ENCODE measurements at regions not wholly inside any gene's neighbourhood (a gene's known extent, or its start where the extent isn't known, plus 50 kb on each side); places are given as distances from the start of the nearest gene placed in this dataset.

DNA sequence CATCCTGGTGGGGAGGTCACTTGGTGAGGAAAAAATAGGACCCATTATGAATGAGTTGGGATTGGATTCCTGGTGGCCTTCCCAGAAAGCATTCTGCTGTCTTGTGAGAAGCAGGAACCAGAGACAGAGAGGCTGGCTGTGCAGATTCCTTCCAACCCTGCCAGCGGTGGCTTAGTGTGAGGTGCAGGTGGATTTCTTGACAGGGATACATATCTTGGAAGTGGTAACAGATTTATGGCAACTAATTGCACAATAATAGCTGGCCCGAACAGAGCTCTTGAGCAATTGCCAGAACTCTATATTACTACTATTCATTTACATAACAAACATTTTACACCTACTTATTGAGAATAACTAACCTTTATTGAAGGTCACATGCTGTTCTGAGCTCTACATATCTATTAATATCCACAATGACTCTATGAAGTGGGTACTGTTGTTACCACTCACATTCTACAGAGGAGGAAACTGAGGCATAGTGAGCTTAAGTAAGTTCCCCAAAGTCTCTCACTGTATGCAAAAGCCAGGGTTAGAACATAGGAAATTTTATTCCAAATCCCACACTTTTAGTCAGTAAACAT is 173.9 kb upstream of the SERP2 start:
- H3K27me3 ChIP-seq (ENCODE audit: control insufficient read depth, insufficient read depth, low read length), result no peaks in the 10 kb centered on the region
- H3K27ac ChIP-seq (ENCODE audit: insufficient read depth, low read length), result no peak overlapping the region
- no peaks in the 10 kb centered on the region for H3K9me3 ChIP-seq (ENCODE audit: control insufficient read depth, insufficient read depth, low read depth, low read length)
- TF ChIP-seq, protein P1, sequence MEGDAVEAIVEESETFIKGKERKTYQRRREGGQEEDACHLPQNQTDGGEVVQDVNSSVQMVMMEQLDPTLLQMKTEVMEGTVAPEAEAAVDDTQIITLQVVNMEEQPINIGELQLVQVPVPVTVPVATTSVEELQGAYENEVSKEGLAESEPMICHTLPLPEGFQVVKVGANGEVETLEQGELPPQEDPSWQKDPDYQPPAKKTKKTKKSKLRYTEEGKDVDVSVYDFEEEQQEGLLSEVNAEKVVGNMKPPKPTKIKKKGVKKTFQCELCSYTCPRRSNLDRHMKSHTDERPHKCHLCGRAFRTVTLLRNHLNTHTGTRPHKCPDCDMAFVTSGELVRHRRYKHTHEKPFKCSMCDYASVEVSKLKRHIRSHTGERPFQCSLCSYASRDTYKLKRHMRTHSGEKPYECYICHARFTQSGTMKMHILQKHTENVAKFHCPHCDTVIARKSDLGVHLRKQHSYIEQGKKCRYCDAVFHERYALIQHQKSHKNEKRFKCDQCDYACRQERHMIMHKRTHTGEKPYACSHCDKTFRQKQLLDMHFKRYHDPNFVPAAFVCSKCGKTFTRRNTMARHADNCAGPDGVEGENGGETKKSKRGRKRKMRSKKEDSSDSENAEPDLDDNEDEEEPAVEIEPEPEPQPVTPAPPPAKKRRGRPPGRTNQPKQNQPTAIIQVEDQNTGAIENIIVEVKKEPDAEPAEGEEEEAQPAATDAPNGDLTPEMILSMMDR (conservative IDR thresholded peaks at IDR 0.05 in 1 of 2, IDR thresholded peaks at IDR 0.05 in 1 of 2; ENCODE audit: low read depth in 1 of 2, low read length in 2 of 2), result no peak
- TF ChIP-seq EZH2 (IDR thresholded peaks at IDR 0.05; ENCODE audit: low read length, missing control alignments), result no peak
- no peak overlapping the region for H2AFZ ChIP-seq (ENCODE audit: low read length)
- no peaks in the 10 kb centered on the region for H3K79me2 ChIP-seq (ENCODE audit: control insufficient read depth, insufficient read depth, low read length)
- no peaks in the 10 kb centered on the region for H3K36me3 ChIP-seq (ENCODE audit: control insufficient read depth, insufficient read depth, low read length)
- no peaks in the 10 kb centered on the region for H3K4me1 ChIP-seq (ENCODE audit: control insufficient read depth, extremely low read depth, insufficient read depth, low read length)
- no peak overlapping the region for H3K4me3 ChIP-seq (replicated peaks in 1 of 4; ENCODE audit: control extremely low read depth in 1 of 4, insufficient read depth in 1 of 4, low read depth in 3 of 4, low read length in 4 of 4)
- H4K20me1 ChIP-seq (ENCODE audit: control insufficient read depth, extremely low read depth, insufficient read depth, low read length), result no peaks in the 10 kb centered on the region
- peak in 1 of 2 donors; percentile 66 for DNase-seq (ENCODE audit: low read depth in 2 of 2)
- H3K9ac ChIP-seq (ENCODE audit: insufficient read depth, low read length), result no peak overlapping the region
- no peak overlapping the region for H3K4me2 ChIP-seq (ENCODE audit: extremely low read depth, insufficient read depth, low read length)

GRCh38 chr13:44206434-44206833 is 167.2 kb upstream of the SERP2 start:
- no peaks in the 10 kb centered on the region for H3K79me2 ChIP-seq (ENCODE audit: control insufficient read depth, insufficient read depth, low read length)
- no peaks in the 10 kb centered on the region for H3K36me3 ChIP-seq (ENCODE audit: control insufficient read depth, insufficient read depth, low read length)
- H2AFZ ChIP-seq (ENCODE audit: low read length), result no peak overlapping the region
- no peak for TF ChIP-seq EZH2 (IDR thresholded peaks at IDR 0.05; ENCODE audit: low read length, missing control alignments)
- TF ChIP-seq, protein P1 (conservative IDR thresholded peaks at IDR 0.05 in 1 of 2, IDR thresholded peaks at IDR 0.05 in 1 of 2; ENCODE audit: low read depth in 1 of 2, low read length in 2 of 2), result no peak
- no peaks in the 10 kb centered on the region for H3K4me1 ChIP-seq (ENCODE audit: control insufficient read depth, extremely low read depth, insufficient read depth, low read length)
- DNase-seq (ENCODE audit: low read depth in 2 of 2), result no peak
- no peaks in the 10 kb centered on the region for H3K9me3 ChIP-seq (ENCODE audit: control insufficient read depth, insufficient read depth, low read depth, low read length)
- H3K4me2 ChIP-seq (ENCODE audit: extremely low read depth, insufficient read depth, low read length), result no peak overlapping the region
- H3K9ac ChIP-seq (ENCODE audit: insufficient read depth, low read length), result no peak overlapping the region
- H3K4me3 ChIP-seq (replicated peaks in 1 of 4; ENCODE audit: control extremely low read depth in 1 of 4, insufficient read depth in 1 of 4, low read depth in 3 of 4, low read length in 4 of 4), result no peak overlapping the region
- no peak overlapping the region for H3K27ac ChIP-seq (ENCODE audit: insufficient read depth, low read length)
- H4K20me1 ChIP-seq (ENCODE audit: control insufficient read depth, extremely low read depth, insufficient read depth, low read length), result no peaks in the 10 kb centered on the region
- H3K27me3 ChIP-seq (ENCODE audit: control insufficient read depth, insufficient read depth, low read length), result no peaks in the 10 kb centered on the region

DNA sequence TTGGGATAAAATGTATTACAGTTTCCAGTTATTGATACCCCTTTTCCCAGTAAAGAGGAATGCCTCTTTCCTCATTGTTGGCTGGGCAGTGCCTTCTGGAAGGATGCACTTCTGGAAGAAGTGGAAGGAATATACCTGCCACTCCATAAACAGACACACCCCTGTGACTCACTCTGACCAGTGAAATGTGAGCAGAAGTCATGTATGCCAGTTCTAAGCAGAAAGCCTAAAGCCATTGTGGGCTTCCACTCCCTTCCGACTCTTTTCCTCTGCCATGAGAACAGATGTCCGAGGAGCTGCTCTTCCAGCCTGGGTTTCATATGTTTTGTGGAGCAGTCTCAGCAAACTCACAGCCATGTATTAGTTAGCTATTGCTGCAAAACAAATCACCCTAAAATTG is 166.1 kb upstream of the SERP2 start:
- no peak for TF ChIP-seq EZH2 (IDR thresholded peaks at IDR 0.05; ENCODE audit: low read length, missing control alignments)
- TF ChIP-seq, protein P1 (conservative IDR thresholded peaks at IDR 0.05 in 1 of 2, IDR thresholded peaks at IDR 0.05 in 1 of 2; ENCODE audit: low read depth in 1 of 2, low read length in 2 of 2), result no peak
- no peaks in the 10 kb centered on the region for H3K36me3 ChIP-seq (ENCODE audit: control insufficient read depth, insufficient read depth, low read length)
- H3K27ac ChIP-seq (ENCODE audit: insufficient read depth, low read length), result no peak overlapping the region
- DNase-seq (ENCODE audit: low read depth in 2 of 2), result no peak
- H3K79me2 ChIP-seq (ENCODE audit: control insufficient read depth, insufficient read depth, low read length), result no peaks in the 10 kb centered on the region
- no peak overlapping the region for H3K4me2 ChIP-seq (ENCODE audit: extremely low read depth, insufficient read depth, low read length)
- H3K9me3 ChIP-seq (ENCODE audit: control insufficient read depth, insufficient read depth, low read depth, low read length), result no peaks in the 10 kb centered on the region
- no peaks in the 10 kb centered on the region for H3K27me3 ChIP-seq (ENCODE audit: control insufficient read depth, insufficient read depth, low read length)
- no peak overlapping the region for H2AFZ ChIP-seq (ENCODE audit: low read length)
- no peaks in the 10 kb centered on the region for H3K4me1 ChIP-seq (ENCODE audit: control insufficient read depth, extremely low read depth, insufficient read depth, low read length)
- no peak overlapping the region for H3K9ac ChIP-seq (ENCODE audit: insufficient read depth, low read length)
- no peaks in the 10 kb centered on the region for H4K20me1 ChIP-seq (ENCODE audit: control insufficient read depth, extremely low read depth, insufficient read depth, low read length)
- H3K4me3 ChIP-seq (replicated peaks in 1 of 4; ENCODE audit: control extremely low read depth in 1 of 4, insufficient read depth in 1 of 4, low read depth in 3 of 4, low read length in 4 of 4), result no peak overlapping the region

Measured in fibroblast of lung (primary cell).